Superior temporal gyrus (tissue), 1 donor: ENCODE measurements at regions not wholly inside any gene's neighbourhood (a gene's known extent, or its start where the extent isn't known, plus 50 kb on each side); places are given as distances from the start of the nearest gene placed in this dataset.

Source experiments
- DNase-seq: peaks from one replicate; pipeline ENCODE4 v3.0.0-alpha.2; 2016; ENCODE audit errors: extremely low spot score

DNA sequence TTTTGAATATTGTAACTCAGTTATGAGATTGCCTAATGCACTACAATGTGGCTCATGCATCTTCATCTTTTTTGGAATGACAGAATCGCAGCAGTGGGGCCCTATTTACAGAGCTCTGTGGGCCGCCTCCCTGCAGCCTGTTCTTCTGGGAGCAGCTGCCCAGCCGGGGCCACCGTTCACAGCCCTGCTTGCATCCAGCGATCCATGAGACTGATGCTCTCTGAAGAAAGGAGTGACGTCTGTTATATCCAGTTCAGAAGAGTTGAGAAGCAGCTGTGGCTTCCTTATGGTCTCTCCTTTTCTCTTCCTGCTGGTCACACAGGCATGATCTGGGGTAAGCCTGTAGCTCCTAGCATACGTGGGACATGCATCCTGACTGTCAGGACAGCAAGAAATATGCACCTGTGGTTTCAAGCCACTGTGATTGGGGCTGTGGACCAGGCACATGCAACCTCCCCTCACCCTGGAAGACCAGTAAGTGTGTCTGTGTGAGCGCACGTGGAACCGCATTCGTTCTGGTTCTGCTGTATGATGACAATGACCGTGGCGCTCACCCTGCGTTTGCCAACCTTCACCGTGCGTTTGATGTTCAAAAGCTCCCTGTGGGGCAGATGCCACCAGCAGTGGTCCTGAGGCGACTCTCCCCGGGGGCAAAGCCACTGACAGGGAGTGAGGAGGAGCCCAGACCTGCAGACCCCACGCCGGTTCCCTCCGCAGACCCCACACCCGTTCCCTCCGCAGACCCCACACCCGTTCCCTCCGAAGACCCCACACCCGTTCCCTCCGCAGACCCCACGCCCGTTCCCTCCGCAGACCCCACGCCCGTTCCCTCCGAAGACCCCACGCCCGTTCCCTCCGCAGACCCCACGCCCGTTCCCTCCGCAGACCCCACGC is 189.8 kb downstream of the TMEM18 start:
- no peak for DNase-seq

DNA sequence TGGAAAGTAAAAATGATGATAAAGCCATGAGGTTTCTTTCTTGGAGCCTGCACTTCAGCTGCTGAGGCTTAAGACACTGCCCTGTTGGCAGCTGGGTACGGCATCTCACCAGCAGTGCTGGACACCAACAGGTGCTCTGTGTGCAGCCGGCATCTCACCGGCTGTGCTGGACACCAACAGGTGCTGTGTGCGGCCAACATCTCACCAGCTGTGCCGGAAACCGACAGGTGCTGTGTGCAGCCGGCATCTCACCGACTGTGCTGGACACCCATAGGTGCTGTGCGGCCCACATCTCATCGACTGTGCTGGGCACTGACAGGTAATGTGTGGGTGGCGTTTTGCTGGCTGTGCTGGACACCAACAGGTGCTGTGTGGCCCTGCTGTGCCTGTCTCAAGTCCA is 190.8 kb downstream of the TMEM18 start:
- DNase-seq, result no peak

DNA sequence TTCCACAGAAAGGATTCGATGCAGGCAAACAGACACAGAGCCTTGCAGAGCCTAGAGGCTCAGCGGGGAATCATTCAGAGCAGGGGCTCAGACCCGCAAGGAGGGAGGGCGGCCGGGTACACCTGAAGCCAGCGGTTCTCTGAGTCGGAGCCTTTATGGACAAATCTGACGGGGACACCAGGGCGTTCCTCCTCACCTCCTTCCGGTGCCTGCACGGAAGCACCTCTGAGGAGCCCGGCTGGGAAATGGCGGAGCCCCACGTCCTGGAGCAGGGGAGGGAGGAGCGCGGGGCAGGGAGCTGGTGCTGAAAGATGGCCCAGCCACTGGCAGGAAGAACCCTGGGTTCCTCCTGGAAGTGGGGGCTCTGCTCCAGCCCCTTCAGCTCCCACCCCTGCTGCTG is 193.5 kb upstream of the ALKAL2 start:
- no peak for DNase-seq

DNA sequence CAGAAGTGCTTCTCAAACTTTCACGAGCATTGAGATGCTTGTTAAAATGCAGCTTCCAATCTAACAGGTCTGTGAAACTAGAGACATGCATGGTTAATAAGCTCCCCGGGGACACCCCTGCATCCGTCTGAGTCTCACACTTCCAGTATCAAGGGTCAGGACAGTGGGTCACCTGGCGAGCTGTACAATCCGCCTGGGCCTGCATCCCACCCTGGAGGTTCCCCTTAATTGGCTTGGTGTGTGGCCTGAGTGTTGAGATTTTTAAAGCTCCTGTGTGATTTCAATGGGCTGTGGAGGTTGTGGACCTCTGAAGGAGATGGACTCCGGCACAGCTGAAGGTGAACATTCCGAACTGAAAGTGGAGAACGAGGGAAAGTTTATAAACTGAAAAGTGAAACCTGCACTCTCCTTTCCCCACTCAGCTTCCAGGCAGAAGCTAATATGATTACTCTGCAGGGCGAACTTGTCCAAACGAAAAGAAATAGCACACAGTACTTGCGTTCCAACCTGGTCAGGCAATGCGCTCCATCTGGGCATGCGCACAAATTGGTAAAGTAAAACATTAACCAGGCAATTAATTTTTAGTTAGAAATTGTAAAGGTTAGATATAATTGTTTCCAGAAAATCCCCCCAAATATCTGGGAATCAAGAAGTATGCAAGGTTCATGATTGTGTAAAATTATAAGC is 191.7 kb upstream of the ALKAL2 start:
- DNase-seq, result no peak

DNA sequence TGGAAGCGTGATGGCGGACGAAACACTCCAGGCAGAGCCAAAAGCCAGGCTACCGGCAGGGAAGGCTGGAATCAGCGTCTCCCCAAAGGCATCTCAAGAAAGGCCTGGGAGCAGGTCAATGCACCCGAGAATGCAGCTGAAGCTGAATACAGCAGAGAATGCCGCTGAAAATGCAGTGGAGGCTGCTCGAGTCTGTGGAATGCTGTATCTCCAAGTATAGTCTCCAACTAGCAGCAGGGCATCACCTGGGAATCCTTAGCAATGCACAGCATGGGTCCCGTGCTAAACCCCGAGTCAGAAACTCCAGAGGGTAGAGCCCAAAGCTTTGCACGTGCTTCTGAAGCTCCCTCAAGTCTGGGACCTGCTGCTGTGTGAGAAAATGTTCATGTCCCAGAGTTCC is 191.1 kb upstream of the ALKAL2 start:
- no peak for DNase-seq

DNA sequence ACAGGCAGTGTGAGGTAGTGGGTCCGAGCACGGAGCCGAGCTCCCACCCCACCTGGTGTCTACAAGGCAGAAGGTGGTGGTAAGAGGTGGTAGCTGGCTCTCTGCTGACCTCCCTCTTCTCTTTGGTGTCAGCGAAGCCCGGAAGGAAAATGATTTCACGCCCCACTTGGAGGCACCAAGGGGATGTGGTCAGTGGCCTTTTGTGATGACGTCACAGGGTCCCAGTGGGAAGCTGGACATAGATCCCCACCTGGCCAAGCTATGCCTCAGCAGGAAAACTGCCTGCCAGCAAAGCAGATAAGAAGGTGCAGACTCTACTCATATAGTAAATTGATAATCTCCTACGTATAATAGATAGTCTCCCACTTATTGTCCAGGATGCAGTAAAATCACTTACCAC is 183.7 kb upstream of the ALKAL2 start:
- DNase-seq, result no peak

DNA sequence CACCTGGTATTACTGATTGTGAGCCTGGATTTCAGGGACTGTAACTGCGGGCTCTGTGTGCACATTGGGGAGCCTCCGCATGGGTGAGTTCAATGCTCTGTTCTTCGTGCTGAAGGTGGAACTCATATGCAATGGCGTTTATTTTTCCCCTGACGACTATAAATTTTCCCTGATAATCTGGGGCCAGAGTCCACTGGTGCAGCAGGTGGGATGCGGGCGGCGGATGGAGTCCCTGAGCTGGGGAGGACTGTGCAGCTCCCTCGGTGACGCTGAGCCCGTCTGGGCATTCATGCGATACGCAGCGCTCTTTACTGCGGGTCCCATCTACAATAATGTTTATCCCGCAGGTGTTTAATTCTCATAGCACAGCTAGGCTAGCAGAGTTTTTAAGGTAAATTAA is 181.6 kb upstream of the ALKAL2 start:
- no peak for DNase-seq

DNA sequence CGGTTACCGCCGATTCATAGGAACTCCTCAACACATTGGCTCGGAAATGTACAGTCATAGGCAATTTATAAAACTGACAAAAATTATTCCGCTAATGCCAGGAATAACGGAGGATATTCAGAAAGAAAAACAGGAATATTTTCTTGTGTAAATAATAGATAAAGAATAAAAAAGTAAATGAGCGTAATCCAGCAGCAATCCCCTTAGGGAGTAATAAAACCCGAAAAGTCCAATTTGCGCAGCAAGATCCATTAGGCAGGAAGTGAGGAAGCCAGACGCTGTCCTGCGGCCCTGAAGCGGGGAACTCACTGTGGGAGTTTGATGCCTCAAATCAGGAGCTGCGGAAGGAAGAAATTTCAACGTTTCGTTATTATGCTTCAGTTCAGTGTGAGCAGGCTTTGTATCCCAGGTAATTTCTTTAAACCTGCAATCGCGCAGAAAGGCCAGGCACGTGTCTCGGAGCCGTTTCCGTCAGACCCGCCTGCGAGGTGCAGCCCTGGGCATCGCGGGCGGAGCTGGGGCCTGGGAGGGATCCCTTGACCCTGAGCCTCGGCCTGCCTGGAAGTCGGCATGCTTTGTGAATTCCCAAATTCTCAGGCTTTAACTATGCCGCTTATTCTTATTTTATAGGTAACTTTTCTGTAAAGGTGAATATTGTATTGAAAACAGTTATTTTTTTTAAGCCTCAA is 180.9 kb upstream of the ALKAL2 start:
- no peak for DNase-seq

DNA sequence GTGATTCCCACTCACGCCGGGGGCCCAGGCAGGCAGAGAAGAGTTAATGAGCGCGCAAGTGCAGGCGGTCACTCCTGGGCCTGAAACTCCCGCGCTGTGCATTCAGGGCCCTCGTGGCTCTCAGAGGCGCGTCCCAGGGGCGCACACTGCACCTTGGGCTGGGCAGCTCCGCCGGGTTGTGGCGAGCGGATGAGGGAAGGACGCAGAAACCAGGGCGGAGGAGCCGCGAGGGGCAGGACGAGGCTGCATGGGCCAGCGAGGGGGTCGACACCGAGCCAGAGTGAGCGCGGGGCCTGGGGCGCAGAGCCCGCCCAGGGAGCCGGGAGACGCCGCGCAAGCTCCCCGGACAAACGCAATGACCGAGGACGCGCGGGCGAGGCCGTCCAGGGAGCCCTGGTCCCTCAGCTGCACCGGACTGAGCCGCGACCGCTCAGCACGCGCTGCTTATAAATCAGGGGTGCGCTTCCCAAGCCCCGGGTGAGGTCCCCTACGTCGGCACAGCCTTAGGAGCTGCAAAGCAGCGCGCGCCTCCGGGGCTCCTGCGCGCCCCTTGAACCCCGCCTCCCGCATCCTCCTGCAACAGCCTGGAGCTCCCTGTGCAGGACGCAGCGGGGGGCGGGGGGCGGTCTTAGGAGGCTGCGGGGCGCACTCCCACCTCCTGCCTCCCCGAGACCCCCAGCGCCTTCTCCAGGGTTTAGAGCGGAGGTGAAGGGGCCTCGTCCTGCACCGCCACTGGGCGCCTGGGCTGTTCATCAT is 180.2 kb upstream of the ALKAL2 start:
- DNase-seq, result no peak

DNA sequence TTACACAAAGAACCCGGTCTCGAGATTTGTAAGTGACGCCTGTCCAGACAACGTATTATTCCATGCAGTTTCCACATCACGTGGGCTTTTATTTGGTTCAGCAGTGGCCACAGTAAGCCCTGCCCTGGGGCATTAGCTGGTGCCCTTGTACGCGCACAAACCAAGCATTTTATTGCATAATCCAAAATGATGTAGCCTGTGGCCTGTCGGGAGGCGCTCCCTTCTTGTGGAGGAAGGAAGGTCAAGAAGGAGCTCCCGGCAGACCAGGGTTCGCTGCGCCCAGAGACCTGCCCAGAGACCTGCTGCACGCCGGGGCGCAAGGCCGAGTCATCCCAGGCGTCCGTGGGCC is 179.6 kb upstream of the ALKAL2 start:
- no peak for DNase-seq

DNA sequence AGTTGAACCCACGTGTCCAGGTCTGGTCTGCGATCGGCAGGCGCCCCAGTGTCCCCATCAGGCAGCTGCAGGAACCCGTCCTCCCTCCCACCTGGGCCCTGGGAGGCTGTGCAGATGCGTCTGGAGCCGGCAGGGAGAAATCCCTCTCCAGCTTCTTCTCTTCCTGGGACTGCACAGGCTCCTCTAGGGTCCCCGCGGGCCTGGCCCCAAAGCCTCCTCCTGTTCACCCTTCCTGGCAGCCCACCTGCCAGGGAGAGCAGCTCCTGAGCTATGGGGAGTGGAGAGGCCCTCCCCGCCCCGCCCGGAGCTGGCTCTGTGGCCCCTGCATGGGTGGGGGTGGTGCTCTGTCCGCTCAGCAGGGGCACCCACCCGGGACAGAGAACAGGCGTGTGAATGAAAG is 179.2 kb upstream of the ALKAL2 start:
- DNase-seq, result no peak

DNA sequence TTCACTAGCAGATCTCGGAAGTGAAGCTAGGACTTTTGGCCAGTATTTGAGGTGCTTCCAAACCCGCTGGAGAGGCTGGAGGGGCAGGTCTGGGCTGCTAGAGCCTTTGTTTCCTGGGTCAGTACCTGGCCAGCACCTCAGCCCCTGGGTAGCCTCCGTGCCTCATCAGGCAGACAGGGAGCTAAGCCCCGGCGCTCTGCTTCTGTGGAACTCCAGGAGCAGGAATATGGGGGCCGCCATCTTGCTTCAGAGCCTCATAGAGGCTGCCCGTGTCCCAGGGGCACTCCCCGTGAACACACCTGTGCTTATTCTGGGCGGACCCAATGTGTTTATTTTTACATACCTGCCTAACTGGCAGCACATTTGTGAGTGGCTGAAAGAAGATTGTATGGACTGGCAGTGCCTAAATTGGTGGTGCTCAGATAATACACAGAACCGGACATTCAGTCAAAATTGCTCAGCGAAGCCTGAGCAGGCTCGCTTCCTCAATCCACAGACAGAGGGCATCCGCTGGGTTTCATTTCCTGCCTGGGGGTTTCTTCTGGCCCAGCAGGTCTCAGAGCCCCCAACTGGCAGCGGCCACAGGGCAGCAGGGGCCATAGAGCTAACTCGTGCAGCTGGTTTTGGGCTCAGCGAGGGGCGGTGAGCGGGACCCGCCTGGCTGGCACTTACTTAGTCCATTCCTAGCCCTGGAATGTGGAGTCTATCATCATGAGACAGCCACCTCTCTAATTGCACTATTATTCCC is 176.8 kb upstream of the ALKAL2 start:
- DNase-seq, result no peak

DNA sequence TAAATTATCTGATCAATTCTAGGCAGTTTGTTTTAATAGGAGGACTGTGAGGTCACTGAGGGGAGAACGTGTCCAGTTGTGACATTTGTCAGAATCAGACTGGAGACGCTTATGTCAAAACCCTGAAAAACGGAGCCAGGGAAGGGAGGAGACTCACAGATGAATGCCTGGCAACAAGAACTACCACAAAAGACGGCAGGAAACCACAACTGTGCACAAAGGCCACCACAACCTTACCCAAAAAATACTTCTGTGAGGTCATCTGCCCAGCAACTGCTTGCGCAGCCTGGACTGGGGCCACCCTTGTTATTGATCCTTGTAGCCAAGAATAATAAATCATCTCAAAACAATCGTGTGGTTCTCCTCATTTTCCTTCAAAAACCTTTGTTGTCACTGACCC is 173.0 kb upstream of the ALKAL2 start:
- DNase-seq, result no peak

DNA sequence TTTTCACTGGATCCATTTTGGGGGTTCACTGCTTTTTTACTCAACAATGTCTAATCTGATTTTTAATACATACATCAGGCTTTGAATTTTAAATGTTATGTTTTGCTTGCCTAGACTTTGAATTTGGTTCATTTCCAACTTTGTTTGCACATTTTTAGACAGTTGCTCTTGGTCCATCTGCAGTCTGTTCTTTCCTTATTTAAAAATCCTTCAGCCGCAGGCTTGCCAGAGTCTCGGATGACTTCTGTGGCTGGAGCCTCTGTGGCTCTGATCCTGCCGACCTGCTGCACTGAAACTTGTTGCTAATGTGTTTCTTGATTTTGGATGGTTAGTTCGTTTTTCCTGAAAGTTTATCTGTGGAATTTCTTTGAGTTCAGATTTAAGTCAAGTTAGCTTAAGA is 172.0 kb upstream of the ALKAL2 start:
- no peak for DNase-seq

DNA sequence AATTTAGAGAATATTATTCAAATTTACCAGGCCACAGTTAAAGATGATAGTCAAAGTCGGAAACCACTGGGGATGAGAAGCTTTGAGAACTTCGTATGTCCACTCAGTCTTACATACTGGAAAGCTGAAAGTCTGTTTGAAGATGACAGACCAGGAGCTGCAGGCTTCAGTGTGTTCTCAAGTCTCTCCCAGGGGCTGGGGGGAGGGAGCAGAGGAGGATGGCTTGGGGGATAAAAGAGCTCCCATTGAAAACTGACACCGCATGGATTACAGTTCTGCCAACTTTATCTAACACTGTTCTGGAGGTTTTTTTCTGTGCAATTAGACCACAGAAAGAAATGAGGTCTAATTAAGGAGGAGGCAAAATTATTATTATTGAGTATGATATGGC is 170.5 kb upstream of the ALKAL2 start:
- DNase-seq, result no peak

DNA sequence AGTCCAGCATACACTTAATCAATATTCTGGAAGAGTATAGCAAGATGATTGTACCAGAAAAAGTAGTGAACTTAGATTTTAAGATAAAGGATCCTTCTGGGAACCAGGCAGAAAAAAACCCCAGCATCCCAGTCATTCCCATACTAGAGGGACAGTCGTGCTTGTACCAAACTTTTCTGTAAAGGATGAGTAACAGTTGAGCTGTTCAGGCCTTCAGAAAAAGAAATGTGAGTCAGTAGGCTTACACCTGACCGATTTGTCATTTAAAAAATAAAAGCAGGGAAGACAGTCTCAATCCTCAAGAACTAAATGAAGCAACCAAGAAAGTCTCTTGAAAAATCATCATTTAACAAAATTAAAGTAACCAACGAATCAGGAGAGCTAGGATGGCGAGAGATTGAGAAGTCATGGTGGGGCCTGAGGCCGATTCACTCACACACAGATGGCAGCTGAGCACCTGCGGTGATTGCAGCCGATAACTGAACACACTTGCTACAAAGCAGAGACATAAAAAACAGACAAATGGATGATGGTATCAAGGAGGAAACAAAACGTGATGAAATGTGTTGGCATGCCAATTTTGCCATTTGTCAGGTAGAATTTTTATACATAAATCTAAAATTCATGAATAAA is 170.0 kb upstream of the ALKAL2 start:
- no peak for DNase-seq

DNA sequence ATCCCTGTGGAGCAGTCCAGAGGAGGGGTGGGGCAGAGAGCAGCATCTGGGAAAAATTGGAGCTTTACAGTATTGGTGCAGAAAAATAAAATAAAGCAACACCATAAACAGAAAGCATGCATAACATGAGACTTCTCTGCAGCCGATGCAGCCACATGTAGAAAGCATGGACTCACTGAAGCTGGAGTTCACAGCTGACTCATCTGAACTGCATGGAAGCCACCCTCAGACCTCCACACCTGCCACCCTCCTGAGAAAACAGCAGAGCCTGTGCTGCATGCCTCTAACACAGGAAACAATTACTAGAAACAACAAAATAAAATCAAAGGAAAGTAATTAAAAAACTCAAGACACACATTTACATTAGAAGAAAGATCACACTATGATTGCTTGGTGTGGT is 169.4 kb upstream of the ALKAL2 start:
- no peak for DNase-seq

DNA sequence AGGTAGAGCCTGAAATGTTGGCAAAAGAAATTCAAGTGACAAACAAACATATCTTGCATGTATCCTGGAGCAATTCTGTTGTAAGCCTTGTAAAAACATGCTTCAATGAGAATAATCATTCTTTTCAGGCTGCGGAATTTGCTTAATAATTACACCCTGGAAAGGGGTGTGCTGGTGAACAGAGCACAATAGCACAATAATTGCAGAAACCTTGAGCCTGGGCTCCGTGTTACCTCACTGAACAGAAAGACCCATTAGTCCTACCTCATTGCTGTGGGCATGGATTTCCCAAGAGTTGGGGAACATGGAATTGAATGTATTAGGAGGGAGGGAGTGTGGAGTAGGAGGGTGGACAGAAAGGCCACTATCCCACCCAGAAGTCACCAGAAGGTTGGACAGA is 168.0 kb upstream of the ALKAL2 start:
- no peak for DNase-seq

DNA sequence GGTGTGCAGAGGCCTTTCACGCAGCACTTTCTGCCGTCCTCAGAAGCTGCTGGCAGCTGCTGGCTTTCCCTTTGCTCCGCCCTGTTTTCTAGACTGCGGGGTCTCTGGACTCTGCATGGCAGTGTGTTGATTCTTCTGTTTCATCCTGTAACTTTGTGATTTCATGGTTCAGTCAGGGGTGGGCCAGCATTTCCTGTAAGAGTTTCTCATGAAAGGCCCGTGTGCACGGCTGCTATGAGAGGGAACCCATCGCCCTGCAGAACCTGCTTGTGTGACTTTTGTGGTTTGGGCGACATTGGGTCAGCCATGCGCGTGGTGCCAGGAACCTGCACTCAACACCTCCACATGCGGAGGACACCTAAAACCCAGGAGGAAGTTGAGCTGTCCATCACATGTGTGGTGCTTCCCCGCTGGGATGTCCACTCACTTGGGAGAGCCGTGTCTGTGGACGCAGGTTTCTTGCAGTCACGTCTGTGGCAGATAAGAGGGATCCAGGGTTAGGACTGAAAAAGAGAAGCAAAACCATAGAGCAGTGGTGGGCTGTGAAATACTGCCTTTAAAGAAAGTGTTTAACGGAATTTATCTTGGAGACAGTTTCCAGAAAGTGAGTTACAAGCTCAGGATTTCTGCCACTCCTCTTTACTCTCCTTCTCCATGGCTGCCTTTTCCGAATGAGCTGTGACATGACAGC is 167.3 kb upstream of the ALKAL2 start:
- DNase-seq, result no peak

DNA sequence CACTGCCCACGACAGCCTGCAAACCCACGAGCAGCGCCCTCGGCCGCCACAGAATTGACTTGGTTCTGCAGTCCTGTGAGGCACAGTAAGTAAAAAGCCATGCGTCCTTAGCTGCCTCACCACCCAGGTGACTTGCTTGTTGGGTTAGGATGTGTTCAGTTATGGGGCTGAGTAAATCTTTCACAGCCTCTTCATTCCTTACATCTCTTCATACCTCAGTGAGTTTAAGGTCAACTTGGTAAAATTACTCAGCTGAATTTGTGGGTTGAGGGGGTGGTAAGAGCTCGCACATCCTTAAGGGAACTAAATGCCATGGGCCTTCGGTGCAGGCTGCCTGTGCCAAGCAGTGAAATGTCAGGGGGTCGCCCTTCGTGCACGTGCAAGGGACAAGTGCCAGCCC is 165.2 kb upstream of the ALKAL2 start:
- no peak for DNase-seq
